Spinal cord (tissue), 9 donors: ENCODE measurements at regions not wholly inside any gene's neighbourhood (a gene's known extent, or its start where the extent isn't known, plus 50 kb on each side); places are given as distances from the start of the nearest gene placed in this dataset.

Source experiments
- DNase-seq, 6 donors: peaks; one replicate each; pipeline versions ENCODE4 v3.0.0 to v3.0.0-alpha.2; 2013 to 2015; ENCODE audit warnings: low spot score in 6 of 6, low read depth in 4 of 6
- H3K27ac ChIP-seq: one replicate; pipeline ENCODE4 v1.5.1; 2013; ENCODE audit warnings: low read depth, low read length, control low read depth
- H3K27me3 ChIP-seq: one replicate; pipeline ENCODE4 v1.6.1; 2013; ENCODE audit warnings: low read length; ENCODE audit not compliant: control insufficient read depth, insufficient read depth
- H3K36me3 ChIP-seq: one replicate; pipeline ENCODE4 v1.6.1; 2013; ENCODE audit warnings: low read length; ENCODE audit not compliant: control insufficient read depth, insufficient read depth
- H3K4me1 ChIP-seq: one replicate; pipeline ENCODE4 v1.6.1; 2013; ENCODE audit warnings: low read length; ENCODE audit not compliant: control insufficient read depth, insufficient read depth
- H3K4me3 ChIP-seq: one replicate; pipeline ENCODE4 v1.5.1; 2013; ENCODE audit warnings: low read depth, low read length, control low read depth
- H3K9me3 ChIP-seq: one replicate; pipeline ENCODE4 v1.6.1; 2013; ENCODE audit warnings: low read length; ENCODE audit not compliant: control insufficient read depth, insufficient read depth
- WGBS: methylation state at CpG from one replicate; pipeline ENCODE4 v1.1.5; 2013; ENCODE audit warnings: missing lambda C conversion rate; ENCODE audit not compliant: insufficient coverage; 5-methylcytosine and 5-hydroxymethylcytosine counted together
- donor health status: healthy.

- H3K27ac ChIP-seq: no peak overlapping the region
- no peaks in the 10 kb centered on the region for H3K4me1 ChIP-seq
- H3K27me3 ChIP-seq: no peaks in the 10 kb centered on the region
- no CpG with 5 or more reads among the region's 2 CpGs for WGBS
- H3K36me3 ChIP-seq: no peaks in the 10 kb centered on the region
- H3K4me3 ChIP-seq: no peak overlapping the region
- H3K9me3 ChIP-seq: no peaks in the 10 kb centered on the region
- DNase-seq: no peak
Observed at GRCh38 chr2:144323946-144324345, 196.0 kb downstream of the ZEB2 start.

GRCh38 chr2:144322379-144322778, 197.5 kb downstream of the ZEB2 start:
- Histone ChIP-seq H3K27ac (no peak overlapping the region), H3K4me3 (no peak overlapping the region), H3K4me1 (no peaks in the 10 kb centered on the region), H3K27me3 (no peaks in the 10 kb centered on the region), H3K36me3 (no peaks in the 10 kb centered on the region), H3K9me3 (no peaks in the 10 kb centered on the region)
- no CpG with 5 or more reads among the region's 2 CpGs for WGBS
- DNase-seq: no peak

DNA sequence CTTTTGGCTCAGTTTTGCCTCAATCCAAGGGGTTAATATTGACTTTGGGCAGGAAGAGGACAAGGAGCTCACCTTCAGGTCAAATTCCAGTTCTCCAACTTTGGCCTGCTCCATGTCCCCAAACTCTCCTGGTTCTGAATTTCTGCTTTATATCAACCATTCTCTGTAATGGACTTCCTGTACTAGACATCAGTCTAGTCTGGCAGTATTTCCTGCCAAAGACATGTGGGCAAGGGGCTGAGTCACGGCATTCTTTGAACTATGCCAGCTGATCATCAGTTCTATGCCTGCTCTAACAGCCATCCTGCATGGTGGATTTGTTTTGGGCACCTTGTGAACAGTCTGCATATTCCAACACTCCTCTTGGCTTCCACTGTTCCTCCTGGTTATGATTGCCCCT, 199.4 kb downstream of the ZEB2 start:
- Histone ChIP-seq H3K27ac (no peak overlapping the region), H3K9me3 (no peaks in the 10 kb centered on the region), H3K27me3 (no peaks in the 10 kb centered on the region), H3K4me3 (no peak overlapping the region), H3K4me1 (no peaks in the 10 kb centered on the region), H3K36me3 (no peaks in the 10 kb centered on the region)
- WGBS: 73% methylated on average over 1 of the region's 1 CpG
- DNase-seq: no peak

DNA sequence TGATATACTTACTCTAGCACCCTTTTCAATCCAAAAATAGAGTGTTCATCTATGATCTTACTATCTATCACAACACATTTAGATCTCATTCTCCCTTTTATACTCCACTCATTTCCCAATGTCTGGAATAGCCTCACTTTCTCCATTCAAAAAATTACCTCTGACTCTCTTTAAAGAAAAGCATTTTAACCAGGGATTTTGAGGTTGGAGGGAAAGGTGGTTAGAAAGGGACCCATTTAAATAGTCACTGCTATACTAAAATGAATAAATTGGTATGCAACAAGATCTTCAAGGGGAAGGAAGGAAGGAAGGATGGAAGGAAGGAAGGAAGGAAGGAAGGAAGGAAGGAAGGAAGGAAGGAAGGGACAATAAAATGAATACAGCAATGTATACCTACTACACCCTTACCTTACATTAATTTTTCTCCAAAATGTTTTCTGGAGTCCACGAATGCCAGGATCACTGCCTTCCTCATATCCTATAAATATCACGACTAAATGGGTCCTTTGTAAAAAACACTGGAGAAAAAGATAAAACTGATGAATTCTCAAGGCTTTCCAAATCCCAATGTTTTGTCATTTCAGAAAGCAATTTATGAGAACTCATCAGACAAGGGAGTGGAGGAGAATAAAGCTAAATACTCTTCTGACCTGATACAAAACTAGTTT, 202.7 kb downstream of the ZEB2 start:
- H3K27me3 ChIP-seq: no peaks in the 10 kb centered on the region
- H3K36me3 ChIP-seq: no peaks in the 10 kb centered on the region
- no peak overlapping the region for H3K4me3 ChIP-seq
- H3K27ac ChIP-seq: no peak overlapping the region
- DNase-seq: no peak
- no peaks in the 10 kb centered on the region for H3K4me1 ChIP-seq
- peaks cover 2% of the 10 kb centered on the region for H3K9me3 ChIP-seq
- 100% methylated on average over 1 of the region's 2 CpGs for WGBS

DNA sequence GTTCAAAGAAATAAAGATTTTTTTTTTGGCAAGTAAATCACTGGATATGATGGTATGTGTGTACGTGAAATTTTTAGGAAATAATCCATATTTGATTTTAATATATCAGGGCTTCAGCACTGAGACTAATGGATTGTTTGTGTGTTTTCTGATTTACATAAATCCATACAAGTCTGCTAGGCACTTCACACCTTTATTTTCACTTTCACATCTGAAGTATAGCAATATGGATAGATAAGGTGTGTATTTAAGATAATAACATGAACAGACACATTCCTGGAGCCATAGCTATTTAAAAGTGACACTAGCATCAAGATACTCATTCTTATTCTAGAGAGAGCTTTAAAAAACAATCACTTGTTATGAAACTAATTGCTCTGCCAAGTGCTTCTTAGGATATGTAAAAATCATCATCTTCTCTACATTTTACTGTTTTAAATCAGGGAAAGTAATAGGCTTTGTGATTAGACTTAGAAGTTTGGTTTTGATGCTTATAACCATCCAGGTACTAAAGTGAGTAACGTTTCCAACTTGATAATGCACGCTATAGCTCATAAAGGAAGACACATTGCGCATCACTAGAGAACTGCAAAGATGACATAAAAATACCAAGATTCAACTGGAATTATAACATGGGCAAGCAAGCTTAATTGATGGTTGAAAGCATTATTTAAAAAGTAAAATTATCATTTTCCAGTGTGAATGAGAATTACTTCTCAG, 208.9 kb downstream of the ZEB2 start:
- Histone ChIP-seq H3K4me1 (no peaks in the 10 kb centered on the region), H3K36me3 (no peaks in the 10 kb centered on the region), H3K27ac (no peak overlapping the region), H3K27me3 (no peaks in the 10 kb centered on the region), H3K9me3 (peaks cover 2% of the 10 kb centered on the region), H3K4me3 (no peak overlapping the region)
- WGBS: no CpG with 5 or more reads among the region's 4 CpGs
- DNase-seq: no peak

GRCh38 chr2:144310484-144310883, 209.4 kb downstream of the ZEB2 start:
- no peak for DNase-seq
- no peak overlapping the region for H3K4me3 ChIP-seq
- H3K27ac ChIP-seq: no peak overlapping the region
- no peaks in the 10 kb centered on the region for H3K36me3 ChIP-seq
- WGBS: 63% methylated on average over 1 of the region's 2 CpGs
- H3K9me3 ChIP-seq: peaks cover 2% of the 10 kb centered on the region
- H3K4me1 ChIP-seq: no peaks in the 10 kb centered on the region
- no peaks in the 10 kb centered on the region for H3K27me3 ChIP-seq

- Histone ChIP-seq H3K4me3 (no peak overlapping the region), H3K9me3 (peaks cover 8% of the 10 kb centered on the region), H3K36me3 (no peaks in the 10 kb centered on the region), H3K4me1 (no peaks in the 10 kb centered on the region), H3K27ac (no peak overlapping the region), H3K27me3 (no peaks in the 10 kb centered on the region)
- DNase-seq: no peak
- WGBS: no CpG with 5 or more reads among the region's 2 CpGs
Observed at GRCh38 chr2:144307711-144308110, 212.2 kb downstream of the ZEB2 start.

DNA sequence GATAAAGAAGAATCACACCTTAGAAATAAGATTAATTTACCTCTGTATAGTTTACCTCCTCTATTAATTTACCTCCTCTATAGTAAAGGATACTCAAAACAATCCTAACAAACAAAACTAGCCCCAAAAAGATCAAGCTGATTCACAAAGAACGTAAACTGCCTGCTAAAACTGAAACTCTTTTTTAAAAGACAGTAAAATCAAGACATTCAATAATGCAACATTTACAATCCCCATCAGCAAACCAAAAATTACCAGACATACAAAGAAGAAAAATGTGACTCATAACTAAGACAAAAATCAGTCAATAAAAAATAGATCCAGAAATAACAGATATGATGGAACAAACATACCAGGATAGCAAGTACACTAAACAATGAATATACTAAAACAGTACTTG, 215.7 kb downstream of the ZEB2 start:
- WGBS: no CpG with 5 or more reads among the region's 1 CpG
- Histone ChIP-seq H3K36me3 (no peaks in the 10 kb centered on the region), H3K27me3 (no peaks in the 10 kb centered on the region), H3K4me3 (no peak overlapping the region), H3K27ac (no peak overlapping the region), H3K9me3 (peaks cover 5% of the 10 kb centered on the region), H3K4me1 (no peaks in the 10 kb centered on the region)
- DNase-seq: no peak

- H3K4me3 ChIP-seq: no peak overlapping the region
- H3K27me3 ChIP-seq: no peaks in the 10 kb centered on the region
- DNase-seq: no peak
- H3K4me1 ChIP-seq: no peaks in the 10 kb centered on the region
- WGBS: 100% methylated on average over 1 of the region's 2 CpGs
- H3K27ac ChIP-seq: no peak overlapping the region
- H3K9me3 ChIP-seq: peaks cover 5% of the 10 kb centered on the region
- no peaks in the 10 kb centered on the region for H3K36me3 ChIP-seq
Observed at GRCh38 chr2:144300632-144301031, 219.3 kb downstream of the ZEB2 start.

DNA sequence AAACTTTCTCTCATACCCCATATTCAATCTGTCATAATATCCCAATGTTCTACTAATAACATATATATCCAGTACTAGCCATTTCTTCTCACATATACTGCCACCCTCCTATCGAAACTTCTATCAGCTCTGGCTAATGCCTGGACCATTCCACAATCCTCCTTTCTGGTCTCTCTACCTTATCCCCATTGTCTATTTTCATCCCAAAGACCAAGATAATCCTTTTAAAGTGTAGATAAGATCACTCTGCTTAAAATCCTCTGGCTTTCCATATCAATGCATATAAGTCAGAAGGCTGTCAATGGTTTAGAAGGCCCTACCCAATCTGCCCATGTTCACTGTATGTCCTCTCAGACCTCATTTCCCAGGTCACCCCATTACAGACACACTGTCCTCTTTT, 229.6 kb downstream of the ZEB2 start:
- no peak for DNase-seq
- no peaks in the 10 kb centered on the region for H3K4me1 ChIP-seq
- WGBS: 100% methylated on average over 1 of the region's 1 CpG
- no peak overlapping the region for H3K4me3 ChIP-seq
- H3K9me3 ChIP-seq: peaks cover 2% of the 10 kb centered on the region
- no peaks in the 10 kb centered on the region for H3K27me3 ChIP-seq
- H3K36me3 ChIP-seq: no peaks in the 10 kb centered on the region
- no peak overlapping the region for H3K27ac ChIP-seq
